DND-41 (cell line): ENCODE measurements at regions not wholly inside any gene's neighbourhood (a gene's known extent, or its start where the extent isn't known, plus 50 kb on each side); places are given as distances from the start of the nearest gene placed in this dataset.
"Not testable (repeated sequence)": the region's sequence is repeated elsewhere in the genome, so short reads cannot be mapped to it uniquely, and the experiment has no call there.

Experiments
- ATAC-seq: fragments of 200-7000 bp; cut with Tn5 transposase; 3 replicates; pipeline ENCODE4 v1.9.1; 2021; ENCODE audit warnings: low read depth; ENCODE audit not compliant: insufficient read depth
- DNase-seq: peaks from one replicate; pipeline ENCODE4 v3.0.0-alpha.2; 2020
- H2AFZ ChIP-seq: 2 replicates; pipeline ENCODE4 v1.6.0; 2012; ENCODE audit warnings: low read depth, low read length
- H3K27ac ChIP-seq: 2 replicates; pipeline ENCODE4 v1.5.1; 2012; ENCODE audit warnings: low read length, inconsistent platforms
- H3K27me3 ChIP-seq: fragments of 200-600 bp; sonication (generic); 2 replicates; pipeline ENCODE4 v1.6.0; 2012; ENCODE audit warnings: low read length, mild to moderate bottlenecking, inconsistent platforms; ENCODE audit not compliant: insufficient read depth, poor library complexity
- H3K36me3 ChIP-seq: 2 replicates; pipeline ENCODE4 v1.5.1; 2012; ENCODE audit warnings: low read length, inconsistent platforms; ENCODE audit not compliant: insufficient read depth
- H3K4me1 ChIP-seq: 2 replicates; pipeline ENCODE4 v1.5.1; 2012; ENCODE audit warnings: mild to moderate bottlenecking, low read length; ENCODE audit not compliant: insufficient read depth
- H3K4me2 ChIP-seq: 2 replicates; pipeline ENCODE4 v1.6.0; 2012; ENCODE audit warnings: mild to moderate bottlenecking, moderate library complexity, low read length, inconsistent platforms; ENCODE audit not compliant: insufficient read depth
- H3K4me3 ChIP-seq, 2 experiments: fragments of 200-600 bp in 1 of 2; shearing (Covaris generic) in 1 of 2; 2 replicates each; pipeline ENCODE4 v1.5.1; 2012 to 2016; ENCODE audit warnings: inconsistent platforms in 2 of 2, low read length in 2 of 2, mild to moderate bottlenecking in 2 of 2, low read depth in 1 of 2, moderate library complexity in 1 of 2
- H3K79me2 ChIP-seq: 2 replicates; pipeline ENCODE4 v1.6.0; 2012; ENCODE audit warnings: low read length, inconsistent platforms; ENCODE audit not compliant: insufficient read depth
- H3K9ac ChIP-seq: 2 replicates; pipeline ENCODE4 v1.6.0; 2012; ENCODE audit warnings: low read depth, mild to moderate bottlenecking, inconsistent platforms, low read length, moderate library complexity
- H3K9me3 ChIP-seq: 2 replicates; pipeline ENCODE4 v1.5.1; 2012; ENCODE audit warnings: low read length, moderate library complexity, mild to moderate bottlenecking, inconsistent platforms; ENCODE audit not compliant: insufficient read depth, severe bottlenecking
- H4K20me1 ChIP-seq: 2 replicates; pipeline ENCODE4 v1.6.0; 2012; ENCODE audit warnings: low read length; ENCODE audit not compliant: insufficient read depth
- CTCF ChIP-seq: IDR thresholded peaks from 2 replicates; pipeline ENCODE4 v1.5.1; 2012; ENCODE audit warnings: borderline replicate concordance, low read length, moderate library complexity, mild to moderate bottlenecking; ENCODE audit not compliant: poor library complexity, severe bottlenecking; ENCODE audit errors: extremely low read depth
- EZH2 ChIP-seq: IDR thresholded peaks from 3 replicates; pipeline ENCODE4 v1.6.1; 2012; ENCODE audit warnings: borderline replicate concordance, low read depth, mild to moderate bottlenecking, moderate library complexity, low read length, inconsistent platforms; ENCODE audit not compliant: severe bottlenecking

GRCh38 chrX:39264023-39264422 lies 462.8 kb downstream of the MID1IP1 start:
- H2AFZ ChIP-seq = no peak overlapping the region
- H4K20me1 ChIP-seq = no peaks in the 10 kb centered on the region
- no peaks in the 10 kb centered on the region for H3K4me1 ChIP-seq
- no peak overlapping the region for H3K9ac ChIP-seq
- no peaks in the 10 kb centered on the region for H3K9me3 ChIP-seq
- ATAC-seq (no peak), DNase-seq (no peak)
- H3K27ac ChIP-seq = no peak overlapping the region
- no peak overlapping the region for H3K4me3 ChIP-seq
- no peaks in the 10 kb centered on the region for H3K27me3 ChIP-seq
- no peaks in the 10 kb centered on the region for H3K36me3 ChIP-seq
- TF ChIP-seq EZH2 = no peak
- TF ChIP-seq CTCF = no peak
- no peaks in the 10 kb centered on the region for H3K79me2 ChIP-seq
- H3K4me2 ChIP-seq = no peak overlapping the region

DNA sequence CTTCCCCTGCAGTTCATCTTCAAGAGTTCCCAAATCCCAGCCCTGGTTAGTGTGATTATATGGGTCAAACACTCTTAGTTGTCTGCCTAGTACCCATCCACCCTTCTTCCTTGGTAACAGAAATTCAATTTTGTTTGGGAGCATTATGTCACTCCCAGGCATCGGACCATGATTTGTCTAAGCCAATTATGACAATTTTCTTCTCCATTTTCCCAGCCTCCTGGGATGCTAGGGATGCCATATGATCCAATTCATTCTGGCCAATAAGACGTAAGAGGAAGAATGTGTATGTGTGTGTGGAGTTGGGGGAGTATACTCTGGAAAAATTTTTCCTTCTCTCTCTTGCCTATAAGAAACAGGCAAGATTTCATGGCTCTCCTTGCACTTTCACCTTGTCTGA lies 465.9 kb downstream of the MID1IP1 start:
- Histone ChIP-seq H3K36me3 (no peaks in the 10 kb centered on the region), H3K4me1 (no peaks in the 10 kb centered on the region), H2AFZ (no peak overlapping the region), H3K9ac (no peak overlapping the region), H3K9me3 (no peaks in the 10 kb centered on the region), H3K27me3 (no peaks in the 10 kb centered on the region), H3K79me2 (no peaks in the 10 kb centered on the region), H4K20me1 (no peaks in the 10 kb centered on the region), H3K4me3 (no peak overlapping the region), H3K4me2 (no peak overlapping the region), H3K27ac (no peak overlapping the region)
- DNase-seq (no peak), ATAC-seq (no peak)
- TF ChIP-seq CTCF (no peak), EZH2 (no peak)

DNA sequence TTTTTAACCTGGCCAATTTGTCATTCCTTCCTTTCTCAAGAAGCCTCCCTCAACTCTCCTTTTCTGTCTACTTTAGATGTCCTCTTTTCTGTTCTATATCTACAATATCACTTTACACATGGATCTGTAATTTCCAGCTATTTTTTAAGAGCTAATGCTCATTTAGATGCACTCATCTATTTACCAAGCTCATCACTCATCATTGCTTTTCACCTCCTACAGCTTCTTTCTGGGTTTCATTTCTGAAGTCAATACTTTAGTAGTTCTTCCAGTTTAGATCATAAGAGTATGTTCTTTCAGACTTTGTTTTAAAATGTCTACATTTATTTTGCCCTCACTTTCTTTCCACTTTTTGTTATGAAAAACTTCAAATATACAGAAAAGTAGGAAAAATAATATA lies 466.9 kb downstream of the MID1IP1 start:
- H3K9me3 ChIP-seq = no peaks in the 10 kb centered on the region
- no peaks in the 10 kb centered on the region for H3K27me3 ChIP-seq
- ATAC-seq (no peak), DNase-seq (no peak)
- no peak overlapping the region for H3K9ac ChIP-seq
- no peak overlapping the region for H3K4me3 ChIP-seq
- no peaks in the 10 kb centered on the region for H4K20me1 ChIP-seq
- no peak overlapping the region for H2AFZ ChIP-seq
- H3K4me1 ChIP-seq = no peaks in the 10 kb centered on the region
- TF ChIP-seq CTCF (no peak), EZH2 (no peak)
- H3K4me2 ChIP-seq = no peak overlapping the region
- H3K79me2 ChIP-seq = no peaks in the 10 kb centered on the region
- no peaks in the 10 kb centered on the region for H3K36me3 ChIP-seq
- no peak overlapping the region for H3K27ac ChIP-seq

GRCh38 chrX:39275500-39276068 lies 474.3 kb downstream of the MID1IP1 start:
- TF ChIP-seq CTCF (no peak), EZH2 (no peak)
- H3K36me3 ChIP-seq = no peaks in the 10 kb centered on the region
- no peak overlapping the region for H3K4me3 ChIP-seq
- no peak overlapping the region for H3K9ac ChIP-seq
- no peak overlapping the region for H3K27ac ChIP-seq
- H3K79me2 ChIP-seq = no peaks in the 10 kb centered on the region
- no peaks in the 10 kb centered on the region for H3K27me3 ChIP-seq
- no peak overlapping the region for H2AFZ ChIP-seq
- no peaks in the 10 kb centered on the region for H3K9me3 ChIP-seq
- ATAC-seq (no peak), DNase-seq (no peak)
- H3K4me2 ChIP-seq = no peak overlapping the region
- no peaks in the 10 kb centered on the region for H4K20me1 ChIP-seq
- H3K4me1 ChIP-seq = no peaks in the 10 kb centered on the region

DNA sequence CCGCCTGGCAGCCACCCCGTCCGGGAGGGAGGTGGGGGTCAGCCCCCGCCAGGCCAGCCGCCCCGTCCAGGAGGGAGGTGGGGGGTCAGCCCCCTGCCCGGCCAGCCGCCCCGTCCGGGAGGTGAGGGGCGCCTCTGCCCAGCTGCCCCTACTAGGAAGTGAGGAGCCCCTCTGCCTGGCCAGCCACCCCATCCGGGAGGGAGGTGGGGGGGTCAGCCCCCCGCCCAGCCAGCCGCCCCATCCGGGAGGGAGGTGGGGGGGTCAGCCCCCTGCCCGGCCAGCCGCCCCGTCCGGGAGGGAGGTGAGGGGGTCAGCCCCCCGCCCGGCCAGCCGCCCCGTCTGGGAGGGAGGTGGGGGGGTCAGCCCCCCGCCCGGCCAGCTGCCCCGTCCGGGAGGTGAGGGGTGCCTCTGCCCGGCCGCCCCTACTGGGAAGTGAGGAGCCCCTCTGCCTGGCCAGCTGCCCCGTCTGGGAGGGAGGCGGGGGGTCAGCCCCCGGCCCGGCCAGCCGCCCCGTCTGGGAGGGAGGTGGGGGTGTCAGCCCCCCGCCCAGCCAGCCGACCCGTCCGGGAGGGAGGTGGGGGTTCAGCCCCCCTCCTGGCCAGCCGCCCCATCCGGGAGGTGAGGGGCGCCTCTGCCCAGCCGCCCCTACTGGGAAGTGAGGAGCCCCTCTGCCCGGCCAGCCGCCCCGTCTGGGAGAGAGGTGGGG lies 476.6 kb downstream of the MID1IP1 start:
- not testable (repeated sequence) for H3K27me3 ChIP-seq, DNase-seq, H3K36me3 ChIP-seq, H3K27ac ChIP-seq, H3K9ac ChIP-seq, H2AFZ ChIP-seq, H3K4me2 ChIP-seq, H3K9me3 ChIP-seq, H3K4me3 ChIP-seq, H3K79me2 ChIP-seq, ATAC-seq, H4K20me1 ChIP-seq, H3K4me1 ChIP-seq
